DMS53 treated with DMSO at 0.1 percent for 48 hours (cell line): ENCODE measurements at regions not wholly inside any gene's neighbourhood (a gene's known extent, or its start where the extent isn't known, plus 50 kb on each side); places are given as distances from the start of the nearest gene placed in this dataset.
A peak's percentile ranks its signal among the peaks of the same experiment; 100 is the strongest.
"Not testable (repeated sequence)": the region's sequence is repeated elsewhere in the genome, so short reads cannot be mapped to it uniquely, and the experiment has no call there.

Experiments used
- DNase-seq: peaks from one replicate; lab custom pipeline; 2025; ENCODE audit not compliant: unreplicated experiment; lab: John Stamatoyannopoulos, UW

DNA sequence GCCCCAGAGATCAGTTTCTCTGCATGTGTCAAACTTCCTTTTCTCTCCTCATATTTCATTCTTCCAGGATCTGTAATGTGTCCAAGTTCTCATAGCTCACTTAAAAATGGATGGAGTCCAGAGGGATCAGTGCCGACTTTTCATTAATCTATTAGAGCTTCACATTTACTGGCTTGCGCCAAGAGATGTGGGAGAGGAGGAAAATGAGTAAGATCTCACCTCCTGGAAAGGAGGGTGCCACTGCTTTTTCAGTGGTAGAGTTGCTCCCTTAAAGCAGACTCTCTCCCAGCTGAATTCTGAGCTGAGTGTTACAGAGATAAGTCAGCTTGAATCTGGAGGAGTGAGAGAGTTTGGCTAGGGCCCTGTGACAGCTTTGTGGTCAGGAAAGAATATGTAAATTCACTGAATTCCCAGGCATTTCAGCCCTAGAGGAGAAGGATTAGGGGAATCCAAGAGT, 175.9 kb downstream of the SOX4 start:
- DNase-seq: no peak

DNA sequence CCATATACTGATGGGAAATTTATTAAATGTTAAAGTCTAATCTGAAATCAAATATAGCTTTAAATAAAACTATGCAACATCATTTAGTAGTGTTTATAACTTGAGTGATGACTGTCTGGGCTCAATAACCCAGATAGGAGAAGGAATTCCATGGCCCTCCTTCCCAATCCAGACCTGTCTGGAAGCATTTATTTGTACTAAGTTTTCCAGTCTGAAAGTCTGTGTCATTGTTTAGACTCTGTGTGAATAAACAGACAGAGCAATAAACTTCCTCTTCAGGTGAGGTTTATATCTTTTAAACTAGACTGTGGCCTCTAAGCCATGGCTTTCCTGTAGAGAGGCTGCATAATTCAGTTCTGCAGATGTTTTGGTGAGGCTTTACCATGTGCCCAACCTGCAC, 176.4 kb downstream of the SOX4 start:
- DNase-seq: peak; percentile 11

DNA sequence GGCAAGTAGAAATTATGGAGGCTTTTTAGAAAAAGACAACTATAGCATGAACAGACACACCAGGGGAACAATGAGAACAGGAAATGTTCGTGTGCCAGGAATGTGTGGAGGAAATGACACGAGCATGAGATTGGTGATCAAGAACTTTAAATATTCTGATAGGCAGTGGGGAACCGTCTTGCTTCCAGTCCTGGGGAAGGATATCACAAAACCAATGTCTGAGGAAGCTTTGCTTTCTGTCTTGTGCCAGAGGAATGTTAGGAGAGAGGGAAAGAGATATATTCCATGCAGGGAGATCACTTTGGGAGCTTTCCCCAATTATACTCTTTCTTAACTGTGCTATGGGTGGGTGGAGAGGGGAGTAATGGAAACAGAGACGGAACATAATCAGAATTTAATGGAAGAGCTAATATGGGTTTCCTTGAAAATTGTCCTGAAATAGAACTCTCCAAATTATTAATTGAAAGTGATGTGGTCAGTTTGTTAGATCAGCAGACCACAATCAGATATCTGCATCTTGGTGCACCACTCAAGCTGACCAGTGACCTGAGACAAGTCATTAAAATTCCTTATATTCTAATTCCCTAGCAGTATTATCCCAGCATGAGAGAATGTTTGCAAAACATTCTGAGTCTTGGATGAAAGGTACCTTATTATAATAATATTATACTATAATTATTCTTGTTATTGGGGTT, 178.2 kb downstream of the SOX4 start:
- DNase-seq: no peak

DNA sequence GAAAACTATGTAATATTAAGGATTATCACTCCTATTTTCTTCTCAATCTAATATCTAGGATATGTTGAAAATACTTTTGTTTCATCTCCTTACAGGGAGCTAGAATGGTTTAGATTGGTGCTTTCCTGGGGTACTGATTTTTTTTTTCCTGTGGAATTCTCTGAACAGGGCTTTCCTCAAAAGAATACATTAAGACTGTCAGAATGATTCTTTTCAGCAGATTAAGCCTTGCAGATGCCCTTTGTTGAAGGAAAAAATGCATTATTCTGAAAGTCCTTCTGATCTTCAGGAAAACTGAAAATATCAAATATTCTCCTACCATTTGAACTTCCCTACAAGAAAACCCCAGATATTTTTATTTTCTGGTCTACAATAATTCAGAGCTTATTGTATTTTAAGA, 178.9 kb downstream of the SOX4 start:
- no peak for DNase-seq

DNA sequence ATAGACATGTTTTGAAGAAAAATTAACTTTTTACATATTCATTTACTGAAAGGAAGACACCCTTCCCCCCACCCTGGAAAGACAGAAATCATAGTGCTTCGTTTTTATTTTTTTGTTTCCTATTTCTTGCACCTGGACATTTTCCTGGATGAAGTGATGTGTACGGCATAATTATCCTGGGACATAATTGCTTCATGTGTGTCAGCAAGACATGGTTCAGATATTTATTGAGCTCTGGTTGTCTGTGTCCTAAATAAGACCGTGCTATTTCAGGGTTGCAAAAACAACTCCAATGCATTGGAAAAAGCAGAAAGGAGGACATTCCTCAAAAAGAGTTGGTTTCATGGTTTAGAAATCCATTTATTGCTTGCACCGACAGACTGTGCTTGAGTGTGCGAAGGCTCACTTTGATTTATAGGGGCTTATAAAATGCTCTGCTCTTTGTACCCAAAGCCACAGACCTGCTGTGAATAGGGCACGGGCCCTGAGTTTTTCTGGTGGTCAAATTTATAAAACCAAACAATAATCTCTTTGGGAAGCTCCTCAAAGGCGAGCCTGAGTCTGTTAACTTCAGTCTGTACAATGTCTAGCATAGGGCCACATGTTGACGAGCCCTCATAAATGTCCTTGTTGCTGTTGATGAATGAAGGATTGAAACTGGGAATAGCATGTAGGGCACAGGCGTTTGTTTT, 179.5 kb downstream of the SOX4 start:
- DNase-seq: no peak

DNA sequence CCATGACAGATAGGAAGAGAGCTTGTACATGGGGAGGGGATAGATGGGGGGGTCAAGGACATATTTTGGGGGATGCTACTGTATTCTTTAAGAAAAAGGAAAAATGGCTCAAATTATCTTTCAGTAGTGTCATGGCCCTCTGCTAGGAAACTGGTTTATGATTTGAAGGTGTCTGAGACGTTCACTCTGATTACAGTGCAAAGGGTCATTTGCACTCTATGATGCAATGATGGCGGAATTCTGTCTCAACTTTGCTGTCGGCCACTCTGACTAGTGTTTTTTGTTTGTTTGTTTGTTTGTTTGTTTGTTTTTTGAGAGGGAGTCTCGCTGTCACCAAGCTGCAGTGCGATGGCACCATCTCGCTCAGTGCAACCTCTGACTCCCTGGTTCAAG, 180.0 kb downstream of the SOX4 start:
- no peak for DNase-seq

DNA sequence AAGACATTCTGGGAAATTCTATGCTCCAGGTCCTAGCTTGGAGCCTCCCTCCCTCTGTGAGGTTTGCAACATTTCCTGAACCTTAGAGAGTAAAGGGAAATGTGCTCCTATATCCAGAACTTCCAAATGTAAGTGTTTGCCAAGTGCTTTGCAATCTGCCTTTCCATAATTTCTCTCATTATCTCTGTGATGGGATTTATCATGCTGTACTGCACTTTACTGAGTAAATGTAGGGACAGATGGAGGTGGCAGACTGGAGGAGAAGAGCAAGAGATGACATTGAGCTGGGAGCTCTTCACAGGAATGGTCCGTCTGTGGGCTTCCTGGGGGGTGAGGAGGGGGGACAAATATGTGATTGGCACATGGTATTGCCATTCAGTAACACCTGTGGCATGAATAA, 184.3 kb downstream of the SOX4 start:
- no peak for DNase-seq

DNA sequence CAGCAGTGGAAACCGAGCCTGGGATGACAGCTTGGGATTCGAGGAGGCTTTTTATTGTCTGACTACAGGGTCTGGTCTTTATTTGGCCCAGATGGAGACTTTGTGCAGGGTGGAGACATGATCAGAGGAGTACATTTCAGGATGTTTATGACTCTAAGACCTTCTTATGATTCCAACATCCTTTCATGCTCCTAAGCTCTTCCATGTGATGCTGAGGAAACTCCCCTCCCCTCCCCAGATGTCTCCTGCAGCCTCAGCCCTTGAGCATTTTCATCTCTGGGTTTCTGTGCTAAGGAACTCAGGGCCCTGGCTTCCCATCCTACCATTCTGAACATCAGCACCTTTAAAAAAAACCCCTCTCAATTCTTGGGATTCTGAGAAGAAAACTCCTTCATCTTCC, 186.6 kb downstream of the SOX4 start:
- no peak for DNase-seq

DNA sequence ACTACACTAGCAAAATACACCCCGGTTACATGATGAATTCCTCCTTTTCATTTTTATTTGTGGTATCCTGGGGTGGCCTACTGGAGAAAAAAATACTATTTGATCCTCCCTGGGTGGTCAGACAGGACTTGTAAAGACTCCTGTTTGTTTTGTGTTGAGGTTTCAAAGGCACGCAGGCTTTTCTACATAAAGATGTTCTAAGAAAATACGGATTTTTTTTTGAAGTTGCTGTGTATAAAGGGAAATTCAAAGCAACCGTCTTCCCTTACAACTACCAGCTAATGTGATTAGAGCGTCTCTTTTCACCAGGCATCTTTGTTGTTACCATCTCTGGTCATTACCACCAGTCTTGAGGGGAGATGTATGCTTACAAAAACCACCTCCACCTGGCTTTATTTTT, 187.1 kb downstream of the SOX4 start:
- DNase-seq: no peak

DNA sequence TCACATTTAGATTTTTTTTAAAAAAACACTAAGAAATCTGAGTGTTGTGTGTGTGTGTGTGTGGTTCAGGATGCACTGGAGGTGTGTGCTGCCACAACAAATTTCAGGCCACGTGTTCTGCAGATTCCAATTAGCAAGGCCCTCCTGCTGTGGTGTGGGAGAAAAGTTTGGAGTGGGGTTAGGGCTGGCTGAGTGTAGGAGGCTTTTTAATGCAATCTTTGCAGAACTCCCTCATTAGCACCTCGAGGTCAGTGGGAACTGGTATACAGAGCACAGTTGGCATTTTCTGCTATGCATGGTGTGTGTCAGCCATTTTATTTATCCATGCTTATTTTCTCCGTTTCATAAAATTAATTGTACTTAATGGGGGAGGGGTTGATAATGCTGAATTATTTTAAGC, 187.6 kb downstream of the SOX4 start:
- DNase-seq: no peak

DNA sequence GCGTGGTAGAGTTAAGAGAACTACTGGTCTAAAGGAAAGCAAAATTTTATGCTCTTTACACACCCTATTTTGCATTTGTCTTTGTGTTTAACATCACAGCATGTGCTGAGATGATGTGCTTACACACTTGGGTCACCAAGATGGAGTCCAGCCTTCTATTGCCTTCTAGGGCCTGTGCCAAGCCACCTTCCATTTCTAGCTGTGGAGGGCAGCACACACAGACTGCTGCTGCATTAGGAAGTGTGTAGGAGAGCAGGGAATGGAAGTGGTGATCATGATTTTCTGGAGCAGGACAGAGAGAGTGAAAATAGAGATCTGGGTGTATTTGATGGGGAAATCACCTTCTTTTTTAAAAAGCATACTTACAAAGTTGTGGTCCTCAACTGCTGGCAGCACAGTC, 191.6 kb downstream of the SOX4 start:
- no peak for DNase-seq

DNA sequence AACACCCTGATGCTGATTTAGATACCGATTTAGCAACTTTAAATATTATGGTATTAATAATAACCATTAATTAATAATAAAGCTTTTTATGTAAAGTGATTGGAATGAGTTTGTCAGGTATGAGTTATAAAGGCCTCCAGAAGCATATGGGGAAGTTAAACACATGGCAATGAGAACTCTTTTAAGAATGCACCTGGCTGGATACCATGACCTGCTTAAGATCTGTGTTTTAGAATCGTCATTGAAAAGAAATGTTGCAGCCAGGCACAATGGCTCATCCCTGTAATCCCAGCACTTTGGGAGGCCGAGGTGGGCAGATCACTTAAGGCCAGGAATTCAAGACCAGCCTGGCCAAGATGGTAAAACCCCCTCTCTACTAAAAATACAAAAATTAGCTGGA, 197.5 kb downstream of the SOX4 start:
- DNase-seq: no peak

DNA sequence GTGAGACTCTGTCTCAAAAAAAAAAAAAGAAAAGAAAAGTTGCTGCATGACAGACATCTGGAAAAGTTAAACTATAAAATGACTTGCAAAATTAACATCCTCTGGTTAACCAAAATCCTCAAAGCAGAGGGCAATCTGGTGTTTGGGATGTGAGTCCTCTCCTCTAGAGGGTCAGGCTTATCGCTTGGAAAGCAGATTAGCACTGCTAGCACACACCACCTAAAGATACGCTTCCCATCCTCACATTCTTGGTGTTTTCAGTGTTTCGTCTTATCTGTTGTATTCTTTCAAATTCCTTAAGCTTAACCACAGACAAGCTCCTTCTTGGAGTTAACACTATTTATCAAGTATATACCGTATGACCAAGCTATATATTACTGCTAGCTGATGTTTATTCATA, 198.0 kb downstream of the SOX4 start:
- DNase-seq: no peak

DNA sequence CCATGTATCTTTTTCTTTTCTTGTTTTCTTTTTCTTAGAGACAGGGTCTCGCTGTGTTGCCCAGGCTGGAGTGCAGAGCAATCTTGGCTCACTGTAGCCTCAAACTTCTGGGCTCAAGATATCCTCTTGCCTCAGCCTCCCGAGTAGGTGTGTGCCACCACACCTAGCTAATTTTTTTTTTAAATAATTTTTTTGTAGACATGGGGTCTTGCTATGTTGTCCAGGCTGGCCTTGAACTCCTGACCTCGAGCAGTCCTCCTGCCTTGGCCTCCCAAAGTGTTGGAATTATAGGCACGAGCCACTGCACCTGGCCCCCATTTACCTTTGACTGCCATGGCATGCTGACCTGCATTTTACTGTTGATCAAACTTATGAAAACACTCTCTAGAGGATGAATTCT, 198.6 kb downstream of the SOX4 start:
- no peak for DNase-seq

DNA sequence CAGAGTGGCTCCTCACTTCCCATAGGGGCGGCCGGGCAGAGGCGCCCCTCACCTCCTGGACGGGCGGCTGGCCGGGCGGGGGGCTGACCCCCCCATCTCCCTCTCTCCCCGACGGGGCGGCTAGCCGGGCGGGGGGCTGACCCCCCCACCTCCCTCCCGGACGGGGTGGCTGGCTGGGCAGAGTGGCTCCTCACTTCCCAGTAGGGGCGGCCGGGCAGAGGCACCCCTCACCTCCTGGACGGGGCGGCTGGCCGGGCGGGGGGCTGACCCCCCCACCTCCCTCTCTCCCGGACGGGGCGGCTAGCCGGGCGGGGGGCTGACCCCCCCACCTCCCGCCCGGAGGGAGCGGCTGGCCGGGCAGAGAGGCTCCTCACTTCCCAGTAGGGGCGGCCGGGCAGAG, 203.4 kb downstream of the SOX4 start:
- not testable (repeated sequence) for DNase-seq

DNA sequence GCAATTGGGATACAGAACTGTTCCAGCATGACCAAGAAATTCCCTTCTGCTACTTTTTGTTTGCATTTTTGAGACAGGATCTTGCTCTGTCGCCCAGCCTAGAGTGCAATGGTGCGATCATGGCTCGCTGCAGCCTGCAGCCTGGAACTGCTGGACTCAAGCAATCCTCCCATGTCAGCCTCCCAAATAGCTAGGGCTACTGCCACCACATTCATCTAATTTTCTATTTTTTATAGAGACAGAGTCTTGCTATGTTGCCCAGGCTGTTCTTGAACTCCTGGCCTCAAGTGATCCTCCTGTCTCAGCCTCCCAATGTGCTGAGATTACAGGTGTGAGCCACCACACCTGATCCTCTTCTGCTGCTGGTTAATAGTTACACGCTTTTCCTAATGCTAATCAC, 204.9 kb downstream of the SOX4 start:
- DNase-seq: no peak

DNA sequence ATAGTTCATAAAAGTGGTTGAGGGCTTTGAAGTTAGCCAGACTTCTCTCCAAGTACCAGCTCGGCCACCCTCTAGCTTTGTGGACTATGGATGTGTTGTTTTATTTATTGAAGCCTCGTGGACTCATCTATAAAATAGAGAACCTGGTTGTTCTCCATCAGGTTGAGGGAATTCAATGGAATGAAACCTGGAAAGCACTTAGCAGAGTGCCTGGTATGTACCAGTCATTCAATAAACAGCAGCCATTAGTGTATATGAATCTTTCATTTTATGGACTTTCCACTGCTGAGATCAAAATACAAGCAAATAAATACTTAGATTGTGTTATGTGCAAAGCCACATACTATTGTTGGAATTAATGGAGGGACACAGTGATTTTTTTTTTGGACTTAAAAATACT, 206.8 kb downstream of the SOX4 start:
- no peak for DNase-seq

DNA sequence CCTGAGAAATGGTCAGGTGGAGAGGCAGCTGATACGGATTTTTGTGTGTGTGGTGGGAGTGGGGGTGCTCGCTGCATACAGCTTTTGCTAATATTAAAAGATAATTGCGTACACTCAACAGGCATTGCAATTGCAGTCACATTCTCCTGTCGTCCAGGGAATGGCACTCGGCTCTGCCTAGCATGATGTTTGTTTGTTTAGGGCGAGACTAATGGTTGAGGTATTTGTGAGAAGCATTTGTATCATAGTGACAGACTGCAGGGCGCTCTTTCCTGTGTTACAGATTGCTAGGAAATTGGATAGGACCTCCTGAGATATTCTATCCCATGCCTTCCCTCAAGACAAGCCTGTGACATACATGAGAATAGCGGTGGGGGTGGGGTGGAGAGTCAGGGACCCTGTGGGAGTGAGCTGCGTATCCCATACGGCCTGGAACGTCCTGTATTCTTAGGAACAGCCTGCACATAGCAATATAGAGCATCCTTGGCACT, 207.4 kb downstream of the SOX4 start:
- DNase-seq: peak; percentile 61

DNA sequence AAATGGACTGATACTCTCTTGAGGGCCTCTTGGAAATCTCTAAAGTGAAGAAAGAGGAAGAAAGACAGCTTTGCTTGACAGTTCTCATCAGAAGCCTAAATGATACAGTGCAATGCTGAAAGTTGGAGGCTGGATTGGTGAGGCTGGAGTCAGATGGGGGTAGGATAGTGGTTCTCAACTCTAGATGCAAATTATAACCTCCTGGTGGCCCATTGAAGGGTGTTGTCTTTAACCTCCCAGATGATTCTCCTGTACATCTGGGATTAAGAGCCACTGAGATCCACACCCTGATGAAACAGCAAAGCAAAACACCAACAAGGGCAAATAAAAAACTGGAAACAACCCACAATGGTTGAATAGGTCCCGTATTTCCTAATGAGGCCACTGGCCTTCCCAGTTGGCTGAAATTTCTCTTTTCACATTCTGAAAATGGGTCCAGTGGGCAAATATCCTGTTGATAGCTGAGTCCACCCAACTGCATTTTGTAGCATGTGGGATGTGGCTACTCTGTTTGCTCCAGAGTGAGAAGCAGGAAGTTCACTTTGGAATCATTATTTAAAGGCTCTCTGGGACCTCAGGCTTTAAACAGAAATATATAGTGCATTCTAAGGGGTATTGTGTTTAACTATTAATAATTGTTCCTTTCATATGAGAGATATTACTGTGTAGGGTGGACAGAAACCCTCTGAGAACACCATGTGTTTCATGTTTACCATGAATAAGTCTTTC, 208.1 kb downstream of the SOX4 start:
- no peak for DNase-seq

DNA sequence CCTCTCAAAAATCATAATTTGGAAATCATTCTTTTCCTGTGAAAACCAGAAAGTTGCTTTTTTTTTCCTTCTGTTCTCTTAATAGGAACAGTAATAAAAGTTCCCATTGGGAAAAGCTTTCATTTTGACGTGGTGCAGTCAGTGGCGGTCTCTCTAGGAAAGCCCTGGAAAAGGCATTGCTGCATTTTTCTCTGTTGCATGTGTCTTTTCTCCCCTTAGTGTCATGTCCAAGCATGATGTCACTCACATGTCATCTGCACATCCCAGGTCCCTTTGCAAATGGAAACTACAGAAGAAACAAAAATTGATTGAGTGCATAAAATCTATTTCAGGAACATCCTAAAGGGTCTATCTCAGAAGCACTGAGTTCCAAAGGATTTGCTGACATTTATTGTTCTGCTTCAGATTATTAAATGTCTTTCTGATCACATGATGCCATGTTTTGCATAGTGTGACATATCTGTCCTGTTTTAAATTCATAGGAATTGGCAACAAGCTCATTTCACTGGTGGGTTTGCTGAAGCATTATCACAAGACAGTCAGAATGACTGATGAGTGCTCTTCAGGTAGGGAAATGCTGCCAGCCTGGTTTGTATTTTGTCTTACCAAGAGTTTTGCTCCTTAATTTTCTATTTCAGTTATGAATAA, 208.7 kb downstream of the SOX4 start:
- DNase-seq: no peak

DNA sequence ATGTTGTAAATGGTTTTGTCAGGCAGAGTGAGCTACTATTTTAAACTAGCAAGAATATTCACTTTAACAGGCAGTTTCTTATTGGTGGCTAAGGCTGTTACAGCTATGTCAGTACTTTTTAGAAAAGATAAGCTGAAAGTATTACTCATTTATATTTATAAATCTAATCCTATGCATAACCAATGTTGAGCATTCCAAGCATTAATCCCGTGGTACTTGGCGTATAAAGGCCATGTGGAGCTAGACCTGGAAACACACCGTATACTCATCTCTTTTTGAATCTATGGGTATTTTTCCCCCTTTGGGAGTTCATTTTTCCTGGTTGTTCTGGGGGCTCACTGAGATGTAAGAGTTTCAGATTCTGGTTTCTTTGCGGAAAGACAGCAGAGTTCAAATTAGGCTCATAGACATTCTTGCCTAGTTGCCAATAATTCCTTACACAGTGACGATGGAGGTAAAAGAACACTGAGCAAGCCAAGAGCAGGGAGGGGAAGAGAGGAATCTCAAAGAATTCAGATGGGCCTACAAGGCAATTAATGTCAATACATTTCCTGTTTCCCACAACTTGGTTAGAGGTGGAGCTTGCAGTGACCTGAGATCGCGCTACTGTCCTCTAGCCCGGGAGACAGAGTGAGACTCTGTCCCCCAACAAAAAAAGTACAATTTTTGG, 211.5 kb downstream of the SOX4 start:
- no peak for DNase-seq
